SIG-M5 (cell line): ENCODE measurements at regions not wholly inside any gene's neighbourhood (a gene's known extent, or its start where the extent isn't known, plus 50 kb on each side); places are given as distances from the start of the nearest gene placed in this dataset.

Source experiments
- DNase-seq: peaks from one replicate; lab custom pipeline; 2025; lab: John Stamatoyannopoulos, UW

DNA sequence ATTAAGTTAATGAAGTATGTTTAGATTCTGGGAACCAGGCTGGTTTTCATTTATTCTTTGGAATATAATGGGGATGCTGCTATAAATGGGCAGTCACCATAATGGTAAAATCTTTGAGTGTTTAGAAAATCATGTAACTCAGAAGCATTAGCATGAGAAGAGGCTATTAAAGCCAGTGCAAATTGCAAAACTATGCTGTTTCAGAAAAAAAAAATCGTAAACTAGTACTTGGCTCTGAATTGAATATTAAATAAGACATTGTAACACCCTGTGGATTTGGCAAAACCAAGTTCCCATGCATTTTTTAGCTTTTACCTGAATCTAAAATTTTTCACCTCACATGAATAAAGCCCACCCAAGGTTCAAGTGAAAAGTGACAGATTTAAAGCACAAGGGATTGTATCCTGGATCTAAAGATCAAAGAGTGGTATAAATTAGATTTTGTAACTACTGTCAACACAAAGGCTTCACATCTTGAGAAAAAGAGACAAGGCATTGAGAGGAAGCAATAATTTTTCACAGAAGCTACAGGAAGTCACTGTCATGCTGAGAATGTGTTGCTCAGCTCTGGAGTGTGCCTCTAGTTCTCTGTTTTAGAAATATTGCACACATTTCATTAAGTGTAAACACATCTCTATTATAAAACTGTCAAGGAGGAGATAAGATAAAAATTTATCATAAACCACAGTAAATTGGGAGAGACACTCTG lies 142.2 kb downstream of the ABCA8 start:
- no peak for DNase-seq

DNA sequence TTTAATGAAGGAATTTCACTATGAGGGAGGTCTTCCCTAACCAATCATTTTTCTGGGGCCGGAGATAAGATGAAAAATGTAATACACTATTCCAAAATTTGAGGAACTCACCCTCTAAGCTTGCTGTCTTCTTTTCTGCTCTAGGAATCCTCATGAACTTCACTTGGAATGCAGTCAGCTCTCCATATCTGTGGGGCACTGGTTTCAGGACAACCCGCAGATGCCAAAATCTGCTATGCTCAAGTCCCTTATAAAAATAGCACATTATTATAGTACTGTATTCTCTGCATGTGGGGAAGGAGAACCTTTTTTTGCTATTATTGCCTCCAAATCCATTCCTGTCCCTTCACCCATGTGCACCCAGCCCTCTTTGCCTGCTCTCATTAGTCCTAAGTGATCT lies 146.0 kb downstream of the ABCA8 start:
- no peak for DNase-seq

GRCh38 chr17:68807998-68808772 lies 147.0 kb downstream of the ABCA8 start:
- DNase-seq: no peak

DNA sequence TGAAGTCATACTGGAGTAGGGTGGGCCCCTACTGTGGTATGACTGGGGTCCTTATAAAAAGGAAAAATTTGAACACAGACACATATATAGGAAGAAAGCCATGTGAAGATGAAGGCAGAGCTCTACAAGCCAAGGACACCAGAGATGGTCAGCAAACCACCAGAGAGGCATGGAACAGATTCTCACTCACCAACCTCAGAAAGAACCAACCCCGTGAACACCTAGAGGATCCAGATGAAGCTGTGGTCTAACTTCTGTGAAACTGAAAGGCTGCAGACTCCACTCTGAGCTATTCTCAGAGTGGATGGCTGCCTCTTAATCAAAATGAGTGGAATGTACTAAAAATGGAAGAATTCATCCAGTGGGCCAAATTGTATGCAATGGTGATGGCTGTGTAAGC lies 149.6 kb downstream of the ABCA8 start:
- DNase-seq: no peak

GRCh38 chr17:68804777-68805520 lies 150.2 kb downstream of the ABCA8 start:
- no peak for DNase-seq

DNA sequence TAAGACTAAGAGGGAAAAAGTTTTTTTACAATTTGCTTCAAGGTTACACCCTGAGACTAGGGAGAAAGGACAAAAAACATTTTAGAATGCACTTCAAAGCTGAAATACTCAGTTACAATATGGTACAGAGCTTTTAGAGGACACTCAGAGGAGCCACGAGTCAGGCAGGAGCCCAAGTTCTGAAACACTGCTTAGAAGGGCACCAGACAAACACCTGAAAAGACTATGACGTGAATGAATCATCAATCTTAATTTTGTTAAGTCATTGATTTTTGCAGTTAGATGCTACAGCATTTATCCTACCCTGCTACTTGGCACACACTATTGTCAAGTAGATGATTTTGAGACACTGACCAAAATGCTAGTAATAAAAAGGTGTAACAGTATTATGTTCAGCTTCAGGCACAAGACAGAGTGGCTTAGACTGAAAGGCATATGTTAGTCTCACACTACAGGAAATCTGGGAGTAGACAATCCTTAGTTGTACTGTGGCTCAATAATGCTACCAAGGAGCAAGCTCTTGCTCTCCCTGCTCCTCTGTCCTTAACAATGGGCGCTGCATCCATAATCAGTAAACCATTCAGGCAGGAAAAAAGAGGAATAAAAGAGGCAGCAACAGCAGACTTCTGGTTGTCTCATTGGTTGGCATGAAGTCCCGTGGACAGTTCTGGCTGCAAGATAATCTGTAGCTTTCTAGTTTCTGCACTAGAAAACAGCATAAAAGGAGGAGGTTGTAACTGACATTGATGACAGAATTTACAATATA lies 151.8 kb downstream of the ABCA8 start:
- DNase-seq: no peak

DNA sequence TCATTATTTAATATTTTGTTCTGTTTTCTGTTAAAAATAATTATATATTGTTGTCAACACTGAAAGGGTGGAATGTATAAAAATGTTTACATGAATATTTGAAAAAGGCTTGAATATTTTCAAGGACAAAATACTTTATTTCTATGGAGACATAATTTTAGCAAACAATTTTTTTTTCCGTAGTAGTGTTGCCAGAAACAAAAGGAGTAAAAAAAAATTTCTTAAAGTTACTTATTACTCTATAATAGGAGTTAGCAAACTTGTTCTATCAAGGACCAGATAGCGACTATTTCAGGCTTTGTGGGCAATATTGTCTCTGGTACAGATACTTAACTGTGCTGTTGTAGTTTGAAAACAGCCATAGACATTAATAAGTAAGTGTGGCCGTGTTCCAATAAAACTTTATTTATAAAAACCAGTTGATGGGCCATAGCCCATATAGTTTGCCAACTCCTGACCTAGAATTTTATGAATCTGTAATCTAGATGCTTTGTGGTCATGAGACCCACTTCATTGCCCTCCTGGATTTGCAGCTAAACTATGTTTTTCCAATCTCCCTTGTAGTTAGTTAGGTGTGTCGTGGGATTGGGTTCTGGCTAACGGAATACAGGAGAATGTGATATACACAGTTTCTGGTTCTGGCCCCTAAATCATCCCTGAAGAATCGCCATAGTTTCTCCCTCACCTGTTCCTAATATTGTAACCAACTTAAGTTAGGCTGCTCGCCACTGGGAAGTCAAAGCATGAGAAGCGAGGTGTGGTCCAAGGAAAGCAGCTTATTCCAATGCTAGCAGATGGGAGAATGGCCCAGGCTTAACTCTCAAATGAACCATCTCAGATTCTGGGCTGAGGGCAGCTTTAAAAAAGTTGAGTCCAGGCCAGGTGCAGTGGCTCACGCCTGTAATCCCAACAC lies 153.6 kb downstream of the ABCA8 start:
- DNase-seq: no peak

- no peak for DNase-seq
Observed at GRCh38 chr17:68800751-68801150, 154.4 kb downstream of the ABCA8 start.

- DNase-seq: no peak
Observed at GRCh38 chr17:68794636-68795434, 160.4 kb downstream of the ABCA8 start.

GRCh38 chr17:68792873-68793272 lies 162.3 kb downstream of the ABCA8 start:
- DNase-seq: no peak

- no peak for DNase-seq
Observed at GRCh38 chr17:68792042-68792685, 163.0 kb downstream of the ABCA8 start.

GRCh38 chr17:68790931-68791330 lies 164.3 kb downstream of the ABCA8 start:
- no peak for DNase-seq

DNA sequence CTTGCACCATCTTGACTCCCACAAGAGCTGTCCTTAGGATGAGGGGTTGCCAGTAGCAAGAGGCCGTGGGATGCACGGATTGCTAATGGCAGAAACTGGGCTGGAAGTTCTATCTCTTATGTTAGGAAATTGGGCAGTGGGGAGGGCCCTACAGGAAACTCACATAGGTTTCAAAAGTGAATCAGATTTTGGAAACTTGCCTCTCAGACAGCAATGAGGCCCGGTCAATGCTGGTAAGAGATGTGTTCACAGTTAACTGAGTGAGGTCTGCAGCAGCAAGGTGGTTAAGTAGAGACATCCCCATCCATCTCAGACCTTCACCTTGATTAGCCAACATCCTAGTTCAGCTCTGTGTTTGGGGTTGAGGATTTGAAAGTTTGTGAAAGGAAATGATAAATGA lies 164.7 kb downstream of the ABCA8 start:
- DNase-seq: no peak

DNA sequence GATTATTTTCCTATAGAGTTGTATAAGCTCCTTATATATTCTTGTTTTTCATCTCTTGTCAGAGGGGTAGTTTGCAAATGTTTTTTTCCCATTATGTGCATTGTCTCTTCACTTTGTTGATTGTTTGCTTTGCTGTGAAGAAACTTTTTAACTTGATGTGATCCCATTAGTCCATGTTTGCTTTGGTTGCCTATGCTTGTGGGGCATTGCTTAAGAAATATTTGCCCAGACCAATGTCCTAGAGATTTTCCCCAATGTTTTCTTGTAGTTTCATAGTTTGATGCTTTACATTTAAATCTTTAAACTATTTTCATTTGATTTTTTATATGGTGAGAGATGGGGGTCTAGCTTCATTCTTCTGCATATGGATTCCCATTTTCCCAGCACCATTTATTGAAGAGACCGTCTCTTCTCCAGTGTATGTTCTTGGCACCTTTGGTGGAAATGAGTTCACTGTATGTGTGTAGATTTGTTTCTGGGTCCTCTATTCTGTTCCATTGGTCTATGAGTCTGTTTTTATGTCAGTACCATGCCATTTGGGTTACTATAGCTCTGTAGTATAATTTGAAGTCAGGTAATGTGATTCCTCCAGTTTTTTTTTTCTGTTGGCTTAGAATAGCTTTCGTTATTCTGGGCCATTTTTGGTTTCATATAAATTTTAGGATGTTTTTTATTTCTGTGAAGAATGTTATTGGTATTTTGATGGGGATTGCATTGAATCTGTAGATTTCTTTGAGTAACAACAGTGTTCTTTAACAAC lies 165.8 kb downstream of the ABCA8 start:
- DNase-seq: no peak

DNA sequence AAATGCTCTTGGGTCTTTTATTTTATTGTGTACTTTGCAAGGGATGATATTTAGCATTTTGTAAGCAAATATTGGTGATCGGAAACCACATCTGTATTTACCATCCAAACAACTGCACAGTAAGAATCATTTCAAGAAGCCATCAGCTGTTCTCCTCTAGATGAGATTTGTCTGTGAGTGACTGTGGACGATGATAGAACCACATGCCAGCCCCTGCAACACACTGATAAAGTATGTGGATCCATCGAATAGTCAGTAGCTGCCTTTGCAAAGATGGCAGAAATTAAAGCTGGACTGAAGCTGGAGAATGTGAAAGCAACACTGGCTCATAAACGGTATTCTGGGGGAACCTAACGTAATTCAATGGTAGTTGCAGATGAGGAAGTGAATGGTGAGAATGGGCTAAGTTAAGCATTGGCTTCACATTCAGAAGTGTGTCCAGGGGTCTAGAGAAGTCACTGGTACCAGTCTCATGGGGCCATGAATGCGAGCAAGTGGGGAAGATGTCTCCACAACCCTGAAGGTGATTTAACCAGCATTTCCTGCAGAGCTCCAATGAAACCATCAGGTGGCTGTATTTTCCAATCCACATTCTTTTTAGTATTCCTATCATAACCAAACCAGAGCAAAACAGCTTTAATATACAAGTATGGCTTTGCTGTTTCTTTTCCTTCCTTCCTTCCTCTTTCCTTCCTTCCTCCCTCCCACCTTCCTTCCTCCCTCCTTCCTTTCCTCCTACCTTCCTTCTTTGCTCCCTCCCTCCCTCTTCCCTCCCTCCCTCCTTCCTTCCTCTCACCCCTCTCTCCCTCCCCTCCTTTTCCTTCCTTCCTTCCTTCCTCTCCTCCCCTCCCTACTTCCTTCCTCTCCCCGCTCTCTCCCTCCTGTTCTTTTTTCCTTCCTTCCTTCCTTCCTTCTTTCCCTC lies 169.4 kb downstream of the ABCA8 start:
- no peak for DNase-seq

DNA sequence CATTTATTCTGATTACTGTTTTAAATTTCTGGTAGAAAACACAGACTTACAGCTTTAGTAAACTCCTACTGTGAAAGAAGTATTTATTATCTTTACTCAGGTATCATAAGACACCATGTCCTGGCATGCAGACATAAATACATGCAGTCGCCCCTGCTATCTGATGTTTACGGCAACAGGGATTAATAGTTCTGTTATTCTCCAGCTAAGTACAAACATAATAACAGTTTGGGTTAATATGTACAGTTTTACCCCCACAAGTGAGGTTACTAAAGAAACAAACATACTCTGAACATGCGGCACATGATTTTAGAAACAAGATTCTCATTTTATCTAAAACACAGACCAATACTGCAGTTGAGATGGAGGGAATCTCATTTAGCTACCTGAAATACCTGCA lies 170.8 kb downstream of the ABCA8 start:
- DNase-seq: no peak

- no peak for DNase-seq
Observed at GRCh38 chr17:68783861-68784260, 171.3 kb downstream of the ABCA8 start.

DNA sequence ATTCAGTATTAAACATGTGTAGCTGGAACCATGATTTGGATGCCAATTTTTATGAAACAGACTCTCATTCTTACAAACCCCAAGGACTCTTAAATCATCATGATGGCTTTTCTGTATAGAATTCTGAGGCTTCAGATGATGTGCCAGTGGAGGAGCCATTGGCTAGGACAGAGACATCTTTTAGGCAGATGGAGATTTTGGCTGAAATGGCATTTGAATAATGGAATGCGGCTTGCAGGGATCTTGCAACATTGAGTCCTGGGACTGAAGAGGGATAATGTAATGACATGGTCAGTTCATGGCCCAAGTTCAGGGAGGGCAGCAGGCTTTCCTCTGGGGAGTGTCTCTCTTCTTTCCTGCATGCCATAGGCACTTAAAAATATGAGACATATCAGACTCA lies 172.4 kb downstream of the ABCA8 start:
- no peak for DNase-seq
